GM21381 (cell line): ENCODE measurements at regions not wholly inside any gene's neighbourhood (a gene's known extent, or its start where the extent isn't known, plus 50 kb on each side); places are given as distances from the start of the nearest gene placed in this dataset.

ENCODE experiments used
- ATAC-seq: cut with Tn5 transposase; IDR thresholded peaks from one replicate; pipeline ENCODE4 v1.9.1; 2021; ENCODE audit warnings: mild to moderate bottlenecking, moderate library complexity; ENCODE audit not compliant: unreplicated experiment

DNA sequence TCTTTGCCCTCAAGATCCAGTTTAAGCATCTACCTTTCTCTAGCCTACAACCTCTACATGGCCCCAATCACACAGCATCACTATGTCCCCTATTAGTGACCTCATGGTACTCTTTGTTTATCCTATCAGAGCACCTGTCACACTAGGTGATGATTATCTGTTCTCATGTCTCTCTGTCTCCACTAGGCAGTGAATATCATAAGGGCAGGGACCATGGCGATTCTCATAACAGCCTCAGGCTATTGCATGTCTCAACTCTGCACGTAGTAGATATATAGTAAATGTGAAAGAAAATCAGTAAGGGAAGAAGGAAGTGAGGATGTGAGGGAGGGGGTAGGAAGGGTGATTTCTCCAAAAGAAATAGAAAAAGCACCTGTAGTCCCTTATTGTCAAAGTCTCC is 311.0 kb downstream of the NSG2 start:
- no peak for ATAC-seq

DNA sequence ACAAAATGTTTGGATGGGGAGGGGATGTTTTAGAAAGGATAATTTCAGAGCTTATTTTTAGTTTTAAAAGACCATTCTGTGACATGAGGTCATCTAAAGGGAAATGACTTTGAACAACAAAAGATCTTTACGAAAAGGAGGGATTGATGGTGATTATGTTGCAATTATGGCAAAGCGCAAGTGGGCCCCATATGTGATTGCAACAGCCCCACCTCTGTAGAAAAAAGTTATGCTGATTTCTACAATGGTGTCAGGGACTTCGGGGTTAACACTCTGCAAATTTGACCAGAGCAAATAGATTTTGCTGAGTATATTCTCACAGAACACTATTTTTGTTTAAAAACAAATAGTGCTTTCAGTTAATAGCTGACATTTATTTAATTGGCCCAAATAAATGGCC is 312.8 kb downstream of the NSG2 start:
- ATAC-seq, result no peak

- ATAC-seq, result no peak
Observed at GRCh38 chr5:174359071-174359470, 313.6 kb downstream of the NSG2 start.

- ATAC-seq, result no peak
Observed at GRCh38 chr5:174362514-174362913, 317.0 kb downstream of the NSG2 start.

- no peak for ATAC-seq
Observed at GRCh38 chr5:174363934-174364333, 318.4 kb downstream of the NSG2 start.

DNA sequence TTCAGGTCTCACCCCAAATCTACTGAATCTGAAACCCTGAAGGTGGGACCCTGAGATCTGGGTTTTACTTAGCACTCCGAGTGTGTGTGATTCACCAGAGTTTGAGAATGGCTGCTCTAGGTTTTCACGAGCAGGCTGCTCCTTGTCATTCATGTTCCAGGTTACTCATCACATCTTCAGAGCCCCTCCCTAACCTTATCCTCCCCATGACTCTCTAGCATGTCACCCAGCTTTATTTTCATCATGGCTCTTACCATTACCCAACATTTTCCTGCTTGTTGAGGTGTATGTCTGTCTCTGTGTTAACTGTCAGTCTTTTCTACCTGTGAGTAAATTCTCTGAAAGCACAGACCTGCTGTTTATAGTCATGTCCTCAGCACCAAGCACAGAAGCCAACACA is 319.2 kb downstream of the NSG2 start:
- ATAC-seq, result no peak

GRCh38 chr5:174371600-174372094 is 326.1 kb downstream of the NSG2 start:
- ATAC-seq, result no peak

- no peak for ATAC-seq
Observed at GRCh38 chr5:174374206-174374605, 328.7 kb downstream of the NSG2 start.

DNA sequence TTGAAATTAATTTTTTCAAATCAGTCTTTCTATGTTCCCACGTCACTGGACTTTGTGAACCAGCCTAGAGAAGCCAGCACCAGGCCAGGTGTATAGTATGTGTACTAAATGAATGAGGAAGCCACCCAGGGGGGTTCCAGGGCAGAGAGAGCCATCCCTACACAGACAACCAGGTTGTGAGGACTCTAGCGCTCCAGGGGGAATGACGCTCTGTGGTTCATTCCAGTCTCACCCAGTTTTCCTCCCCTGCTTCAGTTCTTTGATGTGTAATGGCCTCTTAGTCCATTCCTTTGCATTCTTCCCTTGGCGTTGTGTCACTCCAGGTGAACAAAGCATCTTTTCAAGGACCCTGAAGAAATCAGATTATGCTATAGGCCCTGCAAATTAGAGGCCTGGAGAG is 330.6 kb downstream of the NSG2 start:
- ATAC-seq, result no peak

DNA sequence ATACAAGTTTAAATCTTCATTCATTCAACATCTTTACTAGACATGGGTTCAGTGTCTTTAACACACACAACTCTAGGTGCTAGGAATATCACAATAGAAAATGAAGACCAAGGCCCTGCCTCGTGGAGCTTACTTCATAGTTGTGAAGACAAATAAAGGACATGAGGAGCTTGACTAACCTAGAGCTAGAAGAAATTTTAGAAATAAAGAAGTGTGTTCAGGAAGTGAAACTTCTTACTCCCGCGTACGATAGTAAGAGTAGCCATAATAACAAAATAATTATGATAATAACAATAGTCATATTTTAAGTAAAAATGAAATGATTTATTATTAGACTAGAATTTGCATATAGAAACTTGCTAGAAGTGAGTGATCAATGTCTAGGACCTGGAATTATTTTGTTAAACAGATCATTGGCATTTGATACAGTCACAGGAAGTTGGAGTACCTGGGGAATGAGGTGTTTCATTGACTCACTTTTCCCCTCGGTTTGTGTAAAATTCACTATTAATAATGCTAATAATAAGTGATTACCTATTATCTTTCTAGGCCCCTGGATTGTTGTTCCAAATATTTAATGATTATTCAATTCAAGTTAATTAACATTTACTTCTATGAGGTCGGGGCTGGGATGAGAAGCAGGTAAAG is 331.3 kb downstream of the NSG2 start:
- no peak for ATAC-seq

DNA sequence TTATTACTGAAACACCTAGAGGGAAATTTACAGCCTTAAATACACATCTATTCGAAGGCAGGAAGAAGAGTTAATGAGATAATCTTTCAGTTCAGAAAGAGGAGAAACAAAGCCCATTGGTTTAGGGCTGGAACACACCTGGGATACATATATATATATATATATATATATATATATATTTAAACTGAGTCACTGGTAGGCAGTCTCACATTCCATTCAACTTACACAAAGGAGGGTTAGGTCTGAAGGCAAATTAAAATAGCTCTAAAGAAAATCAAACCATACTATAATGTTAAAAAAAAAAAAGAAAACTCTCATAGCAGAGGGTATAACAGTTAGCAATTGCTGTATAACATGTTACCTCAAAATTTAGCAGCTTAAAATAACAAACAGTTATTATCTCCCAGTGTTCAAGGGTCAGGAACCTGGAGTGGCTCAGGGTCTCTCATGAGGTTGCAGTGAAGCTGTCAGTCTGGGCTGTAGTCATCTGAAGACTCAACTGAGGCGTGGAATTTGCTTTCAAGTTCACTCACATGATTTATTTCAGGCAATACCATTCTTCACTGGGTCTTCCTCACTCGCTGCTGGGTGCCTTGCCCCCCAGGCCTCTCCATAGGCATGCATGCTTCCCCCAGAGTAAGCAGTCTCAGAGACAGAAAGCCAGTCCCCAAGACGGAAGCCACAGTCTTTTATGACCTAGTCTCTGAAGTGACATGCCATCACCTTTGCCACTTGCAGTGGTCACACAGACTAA is 332.8 kb downstream of the NSG2 start:
- ATAC-seq, result no peak

DNA sequence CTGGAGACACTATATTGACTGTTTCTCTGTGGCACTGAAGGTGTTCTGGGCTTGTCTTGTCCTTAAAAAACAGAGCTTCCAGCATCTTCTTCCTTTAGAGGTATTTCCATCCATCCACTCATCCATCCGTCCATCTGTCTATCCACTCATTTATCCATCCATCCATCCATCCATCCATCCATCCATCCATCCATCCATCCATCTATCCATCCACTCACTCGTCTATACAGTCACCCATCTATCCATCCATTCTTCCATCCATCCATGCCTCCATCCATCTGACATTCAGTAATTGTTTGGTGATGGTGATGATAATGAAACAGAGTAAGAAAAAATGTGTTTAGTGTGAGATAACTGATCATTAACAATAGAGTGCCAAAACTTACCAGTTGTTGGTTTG is 334.8 kb downstream of the NSG2 start:
- no peak for ATAC-seq

DNA sequence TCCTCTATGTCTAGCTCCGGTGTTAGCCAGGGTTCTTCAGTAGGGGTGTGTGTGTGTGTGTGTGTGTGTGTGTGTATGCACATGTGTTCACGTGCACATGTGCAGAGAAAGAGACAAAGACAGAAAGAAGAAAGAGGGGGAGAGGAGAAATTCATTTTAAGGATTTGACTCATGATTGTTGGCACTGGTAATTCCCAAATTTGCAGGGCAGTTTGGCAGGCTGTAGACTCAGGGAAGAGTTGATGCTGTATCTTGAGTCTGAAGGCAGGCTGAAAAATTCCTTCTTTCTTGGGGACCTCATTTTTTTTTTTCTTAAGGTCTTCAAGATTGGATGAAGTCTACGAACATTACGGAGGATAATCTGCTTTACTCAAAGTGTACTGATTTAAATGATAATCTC is 335.7 kb downstream of the NSG2 start:
- no peak for ATAC-seq

GRCh38 chr5:174383210-174384167 is 338.0 kb downstream of the NSG2 start:
- no peak for ATAC-seq

GRCh38 chr5:174384509-174384947 is 339.0 kb downstream of the NSG2 start:
- ATAC-seq, result no peak

GRCh38 chr5:174386306-174386705 is 338.1 kb upstream of the MSX2 start:
- no peak for ATAC-seq

DNA sequence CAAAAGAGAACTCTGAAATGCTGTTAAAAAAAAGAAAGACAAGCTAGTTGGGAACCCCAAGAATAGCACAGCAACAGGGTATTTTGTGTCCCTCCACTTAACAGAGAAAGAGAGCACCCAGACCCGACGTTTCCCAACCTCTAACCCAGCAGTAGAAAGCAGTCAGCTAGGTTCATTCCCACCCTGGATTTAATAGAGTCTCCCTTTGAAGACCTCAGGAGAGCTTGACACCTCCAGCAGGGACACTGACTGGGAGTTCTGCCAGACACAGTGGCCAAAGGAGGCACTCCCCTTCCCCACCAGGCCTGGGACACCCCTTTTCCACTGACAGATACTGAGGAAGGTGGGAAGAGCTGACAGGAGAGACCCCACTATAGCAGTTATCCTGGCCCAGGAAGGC is 337.5 kb upstream of the MSX2 start:
- ATAC-seq, result no peak

GRCh38 chr5:174387448-174387847 is 336.9 kb upstream of the MSX2 start:
- ATAC-seq, result no peak

- no peak for ATAC-seq
Observed at GRCh38 chr5:174392892-174393291, 331.5 kb upstream of the MSX2 start.

DNA sequence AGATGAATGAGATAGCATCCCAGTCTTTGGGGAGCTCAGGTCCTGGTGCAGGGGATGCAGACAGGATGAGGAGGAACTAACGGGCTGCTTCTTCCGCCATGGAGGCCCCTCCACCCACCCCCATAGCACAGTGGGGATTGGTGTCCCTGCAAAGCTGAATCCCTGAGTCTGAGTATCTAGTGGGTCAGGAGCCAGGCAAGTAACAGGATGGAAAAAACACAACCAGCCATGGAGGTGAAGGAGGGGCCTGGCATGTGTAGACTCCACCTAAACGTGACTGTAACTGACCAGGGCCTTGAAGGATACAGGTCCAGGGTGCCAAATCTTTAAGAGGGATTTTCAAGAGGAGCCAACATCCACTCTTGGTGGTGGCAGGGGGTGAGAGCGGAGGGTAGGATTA is 327.8 kb upstream of the MSX2 start:
- ATAC-seq, result no peak

- no peak for ATAC-seq
Observed at GRCh38 chr5:174397206-174397605, 327.2 kb upstream of the MSX2 start.
